Common myeloid progenitor, CD34-positive (primary cell): ENCODE measurements at regions not wholly inside any gene's neighbourhood (a gene's known extent, or its start where the extent isn't known, plus 50 kb on each side); places are given as distances from the start of the nearest gene placed in this dataset.

Experiments
- CTCF ChIA-PET: fragments of 350-600 bp; sonication (Branson Sonifier 250); formaldehyde crosslinking; loops from one replicate; lab custom pipeline; 2021; ENCODE audit warnings: antibody characterized with exemption; lab: Charles Lee
- POLR2A ChIA-PET: fragments of 350-600 bp; sonication (Branson Sonifier 250); formaldehyde crosslinking; loops from one replicate; lab custom pipeline; 2021; ENCODE audit warnings: antibody characterized with exemption; lab: Charles Lee
- DNase-seq, 3 donors: peaks; one replicate each; pipeline versions ENCODE4 v3.0.0 to v3.0.0-alpha.2; 2013
- H3K27ac ChIP-seq, 2 experiments: 1 replicate in 1 of 2; 2 replicates in 1 of 2; pipeline ENCODE4 v1.7.0; 2013; ENCODE audit warnings: inconsistent platforms in 2 of 2, low read length in 2 of 2, mild to moderate bottlenecking in 2 of 2, low read depth in 1 of 2, moderate library complexity in 1 of 2; ENCODE audit not compliant: severe bottlenecking in 2 of 2, insufficient read depth in 1 of 2, poor library complexity in 1 of 2
- H3K27me3 ChIP-seq, 5 experiments: replicated peaks in 2 of 5; 1 replicate in 3 of 5; 2 replicates in 2 of 5; pipeline versions ENCODE4 v1.6.1 to v1.7.0; 2013; ENCODE audit warnings: low read length in 4 of 5, mild to moderate bottlenecking in 2 of 5, moderate library complexity in 2 of 5, inconsistent platforms in 1 of 5; ENCODE audit not compliant: insufficient read depth in 5 of 5, control insufficient read depth in 4 of 5
- H3K36me3 ChIP-seq, 4 experiments: 1 replicate in 2 of 4; 2 replicates in 2 of 4; pipeline versions ENCODE4 v1.6.1 to v1.7.0; 2013; ENCODE audit warnings: low read length in 3 of 4, control low read depth in 1 of 4, mild to moderate bottlenecking in 1 of 4; ENCODE audit not compliant: control insufficient read depth in 4 of 4, insufficient read depth in 4 of 4
- H3K4me1 ChIP-seq, 4 experiments: 1 replicate in 3 of 4; 2 replicates in 1 of 4; pipeline versions ENCODE4 v1.6.1 to v1.7.1; 2013; ENCODE audit warnings: low read length in 3 of 4, mild to moderate bottlenecking in 3 of 4, control low read depth in 1 of 4, inconsistent platforms in 1 of 4, moderate library complexity in 1 of 4; ENCODE audit not compliant: control insufficient read depth in 4 of 4, insufficient read depth in 4 of 4; ENCODE audit errors: control extremely low read depth in 1 of 4
- H3K4me3 ChIP-seq, 7 experiments: 1 replicate in 4 of 7; 2 replicates in 3 of 7; pipeline versions ENCODE4 v1.5.1 to v1.7.0; 2013; ENCODE audit warnings: mild to moderate bottlenecking in 7 of 7, low read length in 6 of 7, moderate library complexity in 6 of 7, inconsistent platforms in 2 of 7, low read depth in 2 of 7, control low read depth in 1 of 7; ENCODE audit not compliant: insufficient read depth in 4 of 7, control insufficient read depth in 1 of 7; ENCODE audit errors: extremely low read depth in 1 of 7
- H3K9me3 ChIP-seq, 5 experiments: 1 replicate in 4 of 5; 2 replicates in 1 of 5; pipeline versions ENCODE4 v1.6.1 to v1.7.1; 2013; ENCODE audit warnings: low read length in 4 of 5, mild to moderate bottlenecking in 2 of 5, inconsistent platforms in 1 of 5, low read depth in 1 of 5, moderate library complexity in 1 of 5; ENCODE audit not compliant: control insufficient read depth in 4 of 5, insufficient read depth in 2 of 5; ENCODE audit errors: control extremely low read depth in 1 of 5
- WGBS: methylation state at CpG from one replicate; pipeline ENCODE4 v1.1.5; 2013; ENCODE audit not compliant: insufficient coverage; 5-methylcytosine and 5-hydroxymethylcytosine counted together

GRCh38 chr2:59259913-59260312 is 1018.8 kb upstream of the FANCL start:
- H3K36me3 ChIP-seq, result no peaks in the 10 kb centered on the region
- POLR2A ChIA-PET, result no interaction called here
- CTCF ChIA-PET, result no interaction called here
- DNase-seq, result no peak
- no peak overlapping the region for H3K27ac ChIP-seq
- H3K27me3 ChIP-seq, result no peaks in the 10 kb centered on the region
- H3K9me3 ChIP-seq, result no peaks in the 10 kb centered on the region
- no peak overlapping the region for H3K4me3 ChIP-seq
- 100% methylated on average over 1 of the region's 3 CpGs for WGBS
- H3K4me1 ChIP-seq, result no peaks in the 10 kb centered on the region

GRCh38 chr2:59256290-59256689 is 1015.2 kb upstream of the FANCL start:
- 94% methylated on average over 3 of the region's 4 CpGs for WGBS
- Histone ChIP-seq H3K4me1 (no peaks in the 10 kb centered on the region), H3K27me3 (no peaks in the 10 kb centered on the region), H3K4me3 (no peak overlapping the region), H3K36me3 (no peaks in the 10 kb centered on the region), H3K27ac (no peak overlapping the region), H3K9me3 (no peaks in the 10 kb centered on the region)
- ChIA-PET CTCF (no interaction called here), POLR2A (no interaction called here)
- DNase-seq, result no peak

GRCh38 chr2:59254279-59254678 is 1013.2 kb upstream of the FANCL start:
- Histone ChIP-seq H3K9me3 (no peaks in the 10 kb centered on the region), H3K36me3 (no peaks in the 10 kb centered on the region), H3K27me3 (no peaks in the 10 kb centered on the region), H3K4me3 (no peak overlapping the region), H3K4me1 (no peaks in the 10 kb centered on the region), H3K27ac (no peak overlapping the region)
- POLR2A ChIA-PET, result no interaction called here
- 100% methylated on average over 1 of the region's 1 CpG for WGBS
- no peak for DNase-seq
- CTCF ChIA-PET, result no interaction called here

- H3K4me1 ChIP-seq, result no peaks in the 10 kb centered on the region
- POLR2A ChIA-PET, result no interaction called here
- CTCF ChIA-PET, result no interaction called here
- no peaks in the 10 kb centered on the region for H3K36me3 ChIP-seq
- WGBS, result no CpG with 5 or more reads among the region's 1 CpG
- no peak for DNase-seq
- H3K9me3 ChIP-seq, result no peaks in the 10 kb centered on the region
- H3K27me3 ChIP-seq, result no peaks in the 10 kb centered on the region
- no peak overlapping the region for H3K27ac ChIP-seq
- H3K4me3 ChIP-seq, result no peak overlapping the region
Observed at GRCh38 chr2:59250307-59250677, 1009.2 kb upstream of the FANCL start.

GRCh38 chr2:59249441-59250306 is 1008.5 kb upstream of the FANCL start:
- H3K27ac ChIP-seq, result no peak overlapping the region
- H3K4me1 ChIP-seq, result no peaks in the 10 kb centered on the region
- 91% methylated on average over 16 of the region's 23 CpGs for WGBS
- POLR2A ChIA-PET, result no interaction called here
- H3K9me3 ChIP-seq, result no peaks in the 10 kb centered on the region
- no peak for DNase-seq
- CTCF ChIA-PET, result no interaction called here
- no peak overlapping the region for H3K4me3 ChIP-seq
- H3K27me3 ChIP-seq, result no peaks in the 10 kb centered on the region
- no peaks in the 10 kb centered on the region for H3K36me3 ChIP-seq

- POLR2A ChIA-PET, result interaction anchor here (0.7 kb wide), 1 partner anchor 1414 kb away, joined by 3 read pairs; no protein-coding TSS in a partner anchor
- no CpG with 5 or more reads among the region's 4 CpGs for WGBS
- DNase-seq, result no peak
- Histone ChIP-seq H3K36me3 (no peaks in the 10 kb centered on the region), H3K4me1 (no peaks in the 10 kb centered on the region), H3K27ac (no peak overlapping the region), H3K9me3 (no peaks in the 10 kb centered on the region), H3K27me3 (no peaks in the 10 kb centered on the region), H3K4me3 (no peak overlapping the region)
- CTCF ChIA-PET, result no interaction called here
Observed at GRCh38 chr2:59239146-59239545, 998.0 kb upstream of the FANCL start.

GRCh38 chr2:59237311-59237710 is 996.2 kb upstream of the FANCL start:
- Histone ChIP-seq H3K27ac (no peak overlapping the region), H3K27me3 (no peaks in the 10 kb centered on the region), H3K36me3 (no peaks in the 10 kb centered on the region), H3K9me3 (no peaks in the 10 kb centered on the region), H3K4me1 (no peaks in the 10 kb centered on the region), H3K4me3 (no peak overlapping the region)
- WGBS, result 100% methylated on average over 2 of the region's 2 CpGs
- ChIA-PET POLR2A (no interaction called here), CTCF (no interaction called here)
- DNase-seq, result no peak
